Progenitor cell of endocrine pancreas (in vitro differentiated cells): ENCODE measurements at regions not wholly inside any gene's neighbourhood (a gene's known extent, or its start where the extent isn't known, plus 50 kb on each side); places are given as distances from the start of the nearest gene placed in this dataset.
A peak's percentile ranks its signal among the peaks of the same experiment; 100 is the strongest.

Experiments used
- DNase-seq: peaks from one replicate; pipeline ENCODE4 v3.0.0; 2021; ENCODE audit warnings: low spot score; ENCODE audit not compliant: unreplicated experiment
- H3K27ac Mint-ChIP-seq: 2 replicates; pipeline ENCODE4 v1.8.0; 2021; ENCODE audit warnings: mild to moderate bottlenecking, moderate library complexity, mixed read lengths
- H3K27me3 Mint-ChIP-seq: 2 replicates; pipeline ENCODE4 v1.8.0; 2021; ENCODE audit warnings: mixed read lengths
- H3K36me3 Mint-ChIP-seq: 2 replicates; pipeline ENCODE4 v1.8.0; 2022; ENCODE audit warnings: mixed read lengths; ENCODE audit not compliant: insufficient read depth
- H3K4me1 Mint-ChIP-seq: 2 replicates; pipeline ENCODE4 v1.8.0; 2021; ENCODE audit warnings: low read depth, mixed read lengths
- H3K4me3 Mint-ChIP-seq: 2 replicates; pipeline ENCODE4 v1.8.0; 2021; ENCODE audit warnings: low read depth, mild to moderate bottlenecking, moderate library complexity, mixed read lengths
- H3K9me3 Mint-ChIP-seq: 2 replicates; pipeline ENCODE4 v1.8.0; 2021; ENCODE audit warnings: low read depth, mixed read lengths
- CTCF ChIP-seq: fragments of 200-600 bp; sonication (generic); IDR thresholded peaks from one replicate; pipeline ENCODE4 v1.5.0; 2021; ENCODE audit warnings: antibody characterized with exemption, mild to moderate bottlenecking; ENCODE audit not compliant: unreplicated experiment

- no peaks in the 10 kb centered on the region for H3K36me3 Mint-ChIP-seq
- no peak overlapping the region for H3K4me3 Mint-ChIP-seq
- no peaks in the 10 kb centered on the region for H3K27me3 Mint-ChIP-seq
- TF ChIP-seq CTCF = no peak
- peaks cover 16% of the 10 kb centered on the region for H3K9me3 Mint-ChIP-seq
- H3K4me1 Mint-ChIP-seq = peaks cover 2% of the 10 kb centered on the region
- H3K27ac Mint-ChIP-seq = no peak overlapping the region
- DNase-seq = no peak
Measured at GRCh38 chr9:78954286-78954685, 617.5 kb upstream of the TLE4 start.

GRCh38 chr9:78958892-78959291 is 612.9 kb upstream of the TLE4 start:
- Mint-ChIP-seq H3K4me1 (peaks cover 2% of the 10 kb centered on the region), H3K27me3 (no peaks in the 10 kb centered on the region), H3K9me3 (peaks cover 14% of the 10 kb centered on the region), H3K4me3 (no peak overlapping the region), H3K27ac (no peak overlapping the region), H3K36me3 (peaks cover 1% of the 10 kb centered on the region)
- peak; percentile 11 for TF ChIP-seq CTCF
- no peak for DNase-seq

- no peaks in the 10 kb centered on the region for H3K27me3 Mint-ChIP-seq
- no peak overlapping the region for H3K27ac Mint-ChIP-seq
- no peak for DNase-seq
- TF ChIP-seq CTCF = no peak
- no peak overlapping the region for H3K4me3 Mint-ChIP-seq
- H3K36me3 Mint-ChIP-seq = peaks cover 1% of the 10 kb centered on the region
- H3K4me1 Mint-ChIP-seq = no peaks in the 10 kb centered on the region
- peaks cover 14% of the 10 kb centered on the region for H3K9me3 Mint-ChIP-seq
Measured at GRCh38 chr9:78962156-78962555, 609.6 kb upstream of the TLE4 start.

GRCh38 chr9:78963911-78964310 is 607.9 kb upstream of the TLE4 start:
- Mint-ChIP-seq H3K27ac (no peak overlapping the region), H3K27me3 (no peaks in the 10 kb centered on the region), H3K4me1 (no peaks in the 10 kb centered on the region), H3K9me3 (peaks cover 24% of the 10 kb centered on the region), H3K36me3 (peaks cover 3% of the 10 kb centered on the region), H3K4me3 (no peak overlapping the region)
- no peak for TF ChIP-seq CTCF
- DNase-seq = no peak

GRCh38 chr9:78967596-78968217 is 604.1 kb upstream of the TLE4 start:
- Mint-ChIP-seq H3K4me3 (no peak overlapping the region), H3K4me1 (no peaks in the 10 kb centered on the region), H3K27me3 (no peaks in the 10 kb centered on the region), H3K27ac (no peak overlapping the region), H3K9me3 (peaks cover 13% of the 10 kb centered on the region), H3K36me3 (peaks cover 2% of the 10 kb centered on the region)
- TF ChIP-seq CTCF = no peak
- no peak for DNase-seq
